Transverse colon (tissue), 3 donors: ENCODE measurements at regions not wholly inside any gene's neighbourhood (a gene's known extent, or its start where the extent isn't known, plus 50 kb on each side); places are given as distances from the start of the nearest gene placed in this dataset.

Source experiments
- EP300 ChIP-seq: sonication (generic); formaldehyde crosslinking; IDR thresholded peaks from one replicate; pipeline ENCODE4 v1.6.1; 2017; ENCODE audit warnings: antibody characterized with exemption, low read depth
- POLR2A ChIP-seq: fragments of 450-650 bp; IDR thresholded peaks from one replicate; pipeline ENCODE4 v1.6.1; 2016; ENCODE audit warnings: antibody characterized with exemption, mild to moderate bottlenecking, moderate library complexity
- TF ChIP-seq, protein P1 (sequence below), 5 experiments: fragments of 200-600 bp in 3 of 5; fragments of 450-650 bp in 2 of 5; sonication (generic) in 3 of 5; IDR thresholded peaks; 1 replicate in 2 of 5; 2 replicates in 3 of 5; pipeline ENCODE4 v1.5.1; 2016 to 2017; ENCODE audit warnings: antibody characterized with exemption in 5 of 5, inconsistent platforms in 3 of 5, mild to moderate bottlenecking in 2 of 5, moderate library complexity in 1 of 5

DNA sequence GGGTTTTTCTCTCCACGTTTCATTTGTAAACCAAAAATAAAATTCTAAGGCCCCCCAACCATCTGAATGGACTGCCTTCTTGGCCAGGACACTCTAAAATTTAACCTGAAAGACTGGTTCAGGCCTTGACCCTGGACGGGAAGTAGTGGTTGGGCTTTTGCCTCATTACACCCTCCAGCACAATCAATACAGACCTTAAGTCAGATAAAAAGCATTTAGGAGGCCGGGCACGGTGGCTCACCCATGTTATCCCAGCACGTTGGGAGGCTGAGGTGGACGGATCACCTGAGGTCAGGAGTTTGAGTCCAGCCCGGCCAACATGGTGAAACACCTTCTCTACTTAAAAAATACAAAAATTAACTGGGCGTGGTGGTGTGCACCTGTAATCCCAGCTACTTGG lies 91.6 kb upstream of the PPP1R26 start:
- TF ChIP-seq, protein P1, sequence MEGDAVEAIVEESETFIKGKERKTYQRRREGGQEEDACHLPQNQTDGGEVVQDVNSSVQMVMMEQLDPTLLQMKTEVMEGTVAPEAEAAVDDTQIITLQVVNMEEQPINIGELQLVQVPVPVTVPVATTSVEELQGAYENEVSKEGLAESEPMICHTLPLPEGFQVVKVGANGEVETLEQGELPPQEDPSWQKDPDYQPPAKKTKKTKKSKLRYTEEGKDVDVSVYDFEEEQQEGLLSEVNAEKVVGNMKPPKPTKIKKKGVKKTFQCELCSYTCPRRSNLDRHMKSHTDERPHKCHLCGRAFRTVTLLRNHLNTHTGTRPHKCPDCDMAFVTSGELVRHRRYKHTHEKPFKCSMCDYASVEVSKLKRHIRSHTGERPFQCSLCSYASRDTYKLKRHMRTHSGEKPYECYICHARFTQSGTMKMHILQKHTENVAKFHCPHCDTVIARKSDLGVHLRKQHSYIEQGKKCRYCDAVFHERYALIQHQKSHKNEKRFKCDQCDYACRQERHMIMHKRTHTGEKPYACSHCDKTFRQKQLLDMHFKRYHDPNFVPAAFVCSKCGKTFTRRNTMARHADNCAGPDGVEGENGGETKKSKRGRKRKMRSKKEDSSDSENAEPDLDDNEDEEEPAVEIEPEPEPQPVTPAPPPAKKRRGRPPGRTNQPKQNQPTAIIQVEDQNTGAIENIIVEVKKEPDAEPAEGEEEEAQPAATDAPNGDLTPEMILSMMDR (IDR thresholded peaks at IDR 0.05): no peak
- TF ChIP-seq POLR2A (no peak), EP300 (no peak)
